ENCODE measurements at regions not wholly inside any gene's neighbourhood (a gene's known extent, or its start where the extent isn't known, plus 50 kb on each side); places are given as distances from the start of the nearest gene placed in this dataset.
A peak's percentile ranks its signal among the peaks of the same experiment; 100 is the strongest.

- DNase-seq = no peak
These were observed 164.4 kb downstream of the NOC3L start for GRCh38 chr10:94198324-94198723.

- DNase-seq = no peak
These were observed 163.2 kb downstream of the NOC3L start for GRCh38 chr10:94199565-94199964.

- no peak for DNase-seq
These were observed 162.4 kb downstream of the NOC3L start for GRCh38 chr10:94200146-94200837.

- peak; percentile 31 to 47 for DNase-seq
These were observed 157.3 kb downstream of the NOC3L start for GRCh38 chr10:94205396-94205831.

GRCh38 chr10:94206176-94206575, 156.6 kb downstream of the NOC3L start:
- no peak for DNase-seq

- DNase-seq = no peak
These were observed 154.4 kb downstream of the NOC3L start for GRCh38 chr10:94208315-94208714.

- no peak for DNase-seq
These were observed 152.1 kb downstream of the NOC3L start for GRCh38 chr10:94210440-94211168.

- no peak for DNase-seq
These were observed 151.6 kb downstream of the NOC3L start for GRCh38 chr10:94211169-94211510.

GRCh38 chr10:94213001-94213530, 149.7 kb downstream of the NOC3L start:
- DNase-seq = no peak

GRCh38 chr10:94213980-94214379, 148.8 kb downstream of the NOC3L start:
- DNase-seq = no peak

GRCh38 chr10:94214481-94214893, 148.3 kb downstream of the NOC3L start:
- DNase-seq = no peak

GRCh38 chr10:94216201-94216600, 146.5 kb downstream of the NOC3L start:
- no peak for DNase-seq

- DNase-seq = no peak
These were observed 145.3 kb downstream of the NOC3L start for GRCh38 chr10:94217411-94217810.

GRCh38 chr10:94218493-94219183, 144.1 kb downstream of the NOC3L start:
- no peak for DNase-seq

GRCh38 chr10:94219829-94220228, 142.9 kb downstream of the NOC3L start:
- no peak for DNase-seq

GRCh38 chr10:94220717-94221116, 142.0 kb downstream of the NOC3L start:
- no peak for DNase-seq

- DNase-seq = no peak
These were observed 138.9 kb downstream of the NOC3L start for GRCh38 chr10:94223702-94224370.

- no peak for DNase-seq
These were observed 138.1 kb downstream of the NOC3L start for GRCh38 chr10:94224656-94225055.

GRCh38 chr10:94225589-94225988, 137.2 kb downstream of the NOC3L start:
- no peak for DNase-seq

- DNase-seq = no peak
These were observed 132.5 kb downstream of the NOC3L start for GRCh38 chr10:94230134-94230785.

- no peak for DNase-seq
These were observed 129.9 kb downstream of the NOC3L start for GRCh38 chr10:94232711-94233383.

- DNase-seq = no peak
These were observed 127.3 kb downstream of the NOC3L start for GRCh38 chr10:94235461-94235860.
